ENCODE measurements at regions not wholly inside any gene's neighbourhood (a gene's known extent, or its start where the extent isn't known, plus 50 kb on each side); places are given as distances from the start of the nearest gene placed in this dataset.

GRCh38 chr7:340979-341694 is 51.2 kb downstream of the FOXL3 start:
- no peak overlapping the region for H3K9ac ChIP-seq (ENCODE audit: low read length)
- no peaks in the 10 kb centered on the region for H3K36me3 ChIP-seq (ENCODE audit: control insufficient read depth, insufficient read depth, low read length)
- no peaks in the 10 kb centered on the region for H3K9me3 ChIP-seq (ENCODE audit: control insufficient read depth, insufficient read depth, low read depth, low read length)
- H3K27me3 ChIP-seq (ENCODE audit: control insufficient read depth, insufficient read depth, low read length), result no peaks in the 10 kb centered on the region
- no peak overlapping the region for H3K4me3 ChIP-seq (ENCODE audit: low read depth, low read length)
- no peak overlapping the region for H3K27ac ChIP-seq (ENCODE audit: low read depth, low read length)
- peaks cover 3% of the 10 kb centered on the region; the same call in 1 of the 2 replicates for H3K4me1 ChIP-seq (ENCODE audit: control insufficient read depth, insufficient read depth, low read length)

DNA sequence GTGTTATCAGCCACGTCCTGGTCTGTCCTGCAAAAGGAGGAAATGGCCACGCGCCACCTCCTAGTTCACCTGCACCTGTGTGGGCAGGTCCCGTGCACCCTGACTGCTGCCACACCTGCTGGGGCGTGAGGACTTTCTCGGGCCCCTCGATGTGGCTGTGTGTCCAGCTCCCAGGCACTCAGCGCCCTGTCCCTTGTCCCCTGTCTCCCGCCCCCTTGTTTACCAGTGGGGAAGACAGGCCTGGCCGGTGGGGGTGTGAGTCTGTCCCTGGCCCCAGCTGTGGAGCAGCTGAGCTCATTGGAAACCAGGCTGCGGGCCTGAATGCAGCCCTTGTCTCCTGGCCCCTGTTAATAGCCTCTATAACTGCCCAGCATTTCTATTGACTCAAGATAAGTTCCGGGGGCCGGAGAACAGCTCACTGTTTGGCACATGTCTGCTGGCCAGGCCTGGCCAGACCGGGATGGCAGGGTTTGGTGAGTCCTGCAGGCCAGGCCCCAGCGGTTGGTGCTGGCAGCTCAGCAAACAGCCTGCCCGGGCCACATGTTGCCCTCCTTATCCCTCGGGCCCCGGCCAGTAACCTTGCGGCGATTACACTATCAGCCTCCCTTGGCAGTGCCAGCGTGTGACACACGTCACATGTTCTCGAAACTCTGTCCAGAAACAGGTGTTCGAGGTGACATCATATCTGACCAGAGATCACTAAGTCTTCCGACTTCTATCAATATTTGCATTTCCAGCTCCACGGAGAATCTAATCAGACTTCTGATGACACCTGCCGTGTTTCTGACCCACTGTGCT is 52.1 kb downstream of the FOXL3 start:
- H3K9ac ChIP-seq (ENCODE audit: low read length), result no peak overlapping the region
- H3K4me1 ChIP-seq (ENCODE audit: control insufficient read depth, insufficient read depth, low read length), result peaks cover 3% of the 10 kb centered on the region; the same call in 1 of the 2 replicates

DNA sequence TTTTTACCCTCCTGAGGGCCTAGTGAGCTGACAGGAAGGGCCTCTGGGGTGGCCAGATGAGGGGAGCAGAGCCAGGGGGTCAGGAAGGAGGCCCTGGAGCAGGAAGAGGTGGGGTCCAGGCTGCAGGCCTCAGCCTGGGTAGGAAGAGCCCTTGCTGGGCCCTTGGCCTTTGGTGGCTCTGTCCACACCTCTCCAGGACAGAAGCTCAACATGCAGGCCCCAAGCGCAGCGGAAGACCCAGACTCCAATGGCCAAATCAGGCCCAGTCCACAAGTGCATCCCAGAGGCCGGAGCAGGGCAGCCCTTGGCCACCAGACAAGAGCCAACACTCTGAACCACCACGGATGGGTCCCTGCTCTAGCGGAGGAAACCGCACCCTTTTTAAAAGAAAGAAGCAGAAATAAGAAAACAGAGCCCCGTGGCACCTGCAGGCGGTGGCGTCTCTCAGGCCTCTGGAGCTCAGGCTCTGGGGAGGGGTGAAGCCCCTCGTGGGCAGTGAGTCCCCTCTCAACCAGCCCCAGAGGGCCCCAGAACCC is 52.8 kb downstream of the FOXL3 start:
- Histone ChIP-seq H3K36me3 (ENCODE audit: control insufficient read depth, insufficient read depth, low read length) (no peaks in the 10 kb centered on the region), H3K27me3 (ENCODE audit: control insufficient read depth, insufficient read depth, low read length) (no peaks in the 10 kb centered on the region), H3K27ac (ENCODE audit: low read depth, low read length) (no peak overlapping the region), H3K9ac (ENCODE audit: low read length) (no peak overlapping the region), H3K4me1 (ENCODE audit: control insufficient read depth, insufficient read depth, low read length) (peaks cover 3% of the 10 kb centered on the region; the same call in 1 of the 2 replicates), H3K9me3 (ENCODE audit: control insufficient read depth, insufficient read depth, low read depth, low read length) (no peaks in the 10 kb centered on the region), H3K4me3 (ENCODE audit: low read depth, low read length) (no peak overlapping the region)

More for the DNA sequence above, 52.1 kb downstream of the FOXL3 start:
- Histone ChIP-seq H3K4me3 (ENCODE audit: low read depth, low read length) (no peak overlapping the region), H3K27ac (ENCODE audit: low read depth, low read length) (no peak overlapping the region), H3K9me3 (ENCODE audit: control insufficient read depth, insufficient read depth, low read depth, low read length) (no peaks in the 10 kb centered on the region), H3K27me3 (ENCODE audit: control insufficient read depth, insufficient read depth, low read length) (no peaks in the 10 kb centered on the region), H3K36me3 (ENCODE audit: control insufficient read depth, insufficient read depth, low read length) (no peaks in the 10 kb centered on the region)

- Histone ChIP-seq H3K27me3 (ENCODE audit: control insufficient read depth, insufficient read depth, low read length) (no peaks in the 10 kb centered on the region), H3K27ac (ENCODE audit: low read depth, low read length) (no peak overlapping the region), H3K4me3 (ENCODE audit: low read depth, low read length) (no peak overlapping the region), H3K36me3 (ENCODE audit: control insufficient read depth, insufficient read depth, low read length) (no peaks in the 10 kb centered on the region), H3K9me3 (ENCODE audit: control insufficient read depth, insufficient read depth, low read depth, low read length) (no peaks in the 10 kb centered on the region), H3K4me1 (ENCODE audit: control insufficient read depth, insufficient read depth, low read length) (peaks cover 3% of the 10 kb centered on the region; the same call in 1 of the 2 replicates), H3K9ac (ENCODE audit: low read length) (no peak overlapping the region)
These were observed 53.4 kb downstream of the FOXL3 start for GRCh38 chr7:343227-343822.

GRCh38 chr7:343864-344607 is 54.1 kb downstream of the FOXL3 start:
- Histone ChIP-seq H3K4me1 (ENCODE audit: control insufficient read depth, insufficient read depth, low read length) (peaks cover 3% of the 10 kb centered on the region; the same call in 1 of the 2 replicates), H3K9ac (ENCODE audit: low read length) (no peak overlapping the region), H3K9me3 (ENCODE audit: control insufficient read depth, insufficient read depth, low read depth, low read length) (no peaks in the 10 kb centered on the region), H3K27me3 (ENCODE audit: control insufficient read depth, insufficient read depth, low read length) (no peaks in the 10 kb centered on the region), H3K36me3 (ENCODE audit: control insufficient read depth, insufficient read depth, low read length) (no peaks in the 10 kb centered on the region), H3K4me3 (ENCODE audit: low read depth, low read length) (no peak overlapping the region), H3K27ac (ENCODE audit: low read depth, low read length) (no peak overlapping the region)

- no peaks in the 10 kb centered on the region for H3K36me3 ChIP-seq (ENCODE audit: control insufficient read depth, insufficient read depth, low read length)
- no peaks in the 10 kb centered on the region for H3K9me3 ChIP-seq (ENCODE audit: control insufficient read depth, insufficient read depth, low read depth, low read length)
- no peaks in the 10 kb centered on the region for H3K27me3 ChIP-seq (ENCODE audit: control insufficient read depth, insufficient read depth, low read length)
- peaks cover 3% of the 10 kb centered on the region; the same call in 1 of the 2 replicates for H3K4me1 ChIP-seq (ENCODE audit: control insufficient read depth, insufficient read depth, low read length)
- no peak overlapping the region for H3K9ac ChIP-seq (ENCODE audit: low read length)
- no peak overlapping the region for H3K4me3 ChIP-seq (ENCODE audit: low read depth, low read length)
- H3K27ac ChIP-seq (ENCODE audit: low read depth, low read length), result no peak overlapping the region
These were observed 54.6 kb downstream of the FOXL3 start for GRCh38 chr7:344608-344994.

DNA sequence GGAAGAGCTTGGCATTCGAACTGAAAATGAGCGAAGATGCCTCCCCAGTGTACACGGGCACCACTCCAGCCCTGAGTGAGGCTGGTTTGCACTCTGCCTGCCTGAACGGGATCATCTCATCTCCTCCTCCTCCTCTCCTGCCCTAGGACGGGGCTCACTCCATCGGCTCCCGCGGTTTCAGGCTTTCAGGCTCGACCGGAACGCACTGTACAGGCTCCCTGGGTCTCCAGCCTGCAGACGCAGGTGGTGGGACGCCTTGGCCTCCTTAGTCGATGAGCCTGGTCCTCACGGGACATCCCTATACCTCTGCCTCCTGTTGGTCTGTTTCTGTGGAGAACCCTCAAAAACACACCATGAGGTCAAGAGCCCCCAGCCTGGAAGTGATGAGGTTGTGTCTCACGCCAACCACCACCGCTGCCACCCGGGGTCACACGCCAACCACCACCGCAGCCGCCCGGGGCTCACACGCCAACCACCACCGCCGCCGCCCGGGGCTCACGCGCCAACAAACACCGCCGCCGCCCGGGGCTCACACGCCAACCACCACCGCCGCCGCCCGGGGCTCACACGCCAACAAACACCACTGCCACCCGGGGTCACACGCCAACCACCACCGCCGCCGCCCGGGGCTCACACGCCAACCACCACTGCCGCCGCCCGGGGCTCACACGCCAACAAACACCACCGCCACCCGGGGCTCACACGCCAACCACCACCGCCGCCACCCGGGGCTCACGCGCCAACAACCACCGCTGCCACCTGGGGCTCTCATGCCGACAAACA is 56.3 kb downstream of the FOXL3 start:
- no peaks in the 10 kb centered on the region for H3K36me3 ChIP-seq (ENCODE audit: control insufficient read depth, insufficient read depth, low read length)
- no peak overlapping the region for H3K4me3 ChIP-seq (ENCODE audit: low read depth, low read length)
- H3K9ac ChIP-seq (ENCODE audit: low read length), result no peak overlapping the region
- no peak overlapping the region for H3K27ac ChIP-seq (ENCODE audit: low read depth, low read length)
- H3K27me3 ChIP-seq (ENCODE audit: control insufficient read depth, insufficient read depth, low read length), result no peaks in the 10 kb centered on the region
- H3K4me1 ChIP-seq (ENCODE audit: control insufficient read depth, insufficient read depth, low read length), result peaks cover 3% of the 10 kb centered on the region; the same call in 1 of the 2 replicates
- no peaks in the 10 kb centered on the region for H3K9me3 ChIP-seq (ENCODE audit: control insufficient read depth, insufficient read depth, low read depth, low read length)

DNA sequence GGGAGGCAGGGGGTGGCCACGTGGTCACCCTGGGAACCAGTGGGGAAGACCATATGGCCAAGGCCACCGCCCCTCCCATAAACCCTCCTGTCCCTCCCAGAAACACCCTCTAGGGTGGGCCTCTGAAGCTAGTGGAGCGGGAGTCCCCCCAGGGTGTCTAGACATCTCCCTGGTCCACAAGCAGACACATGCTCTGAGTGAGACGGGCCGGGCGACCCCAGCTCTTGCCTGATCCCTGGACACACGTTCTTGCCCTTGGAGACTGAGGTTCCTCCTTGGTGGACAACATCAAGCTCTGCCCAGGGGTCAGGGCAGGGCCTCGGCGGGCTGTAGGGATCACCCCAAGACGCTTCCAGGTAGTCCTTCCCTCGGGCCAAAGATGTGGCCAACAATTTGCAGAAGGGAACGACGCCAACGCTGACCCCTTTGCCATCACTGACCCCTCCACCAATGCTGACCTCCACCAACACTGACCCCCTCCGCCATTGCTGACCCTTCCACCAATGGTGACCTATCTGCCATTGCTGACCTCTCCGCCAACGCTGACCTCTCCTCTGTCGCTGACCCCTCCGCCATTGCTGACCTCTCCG is 57.1 kb downstream of the FOXL3 start:
- Histone ChIP-seq H3K4me1 (ENCODE audit: control insufficient read depth, insufficient read depth, low read length) (peaks cover 3% of the 10 kb centered on the region; the same call in 1 of the 2 replicates), H3K27ac (ENCODE audit: low read depth, low read length) (no peak overlapping the region), H3K36me3 (ENCODE audit: control insufficient read depth, insufficient read depth, low read length) (no peaks in the 10 kb centered on the region), H3K27me3 (ENCODE audit: control insufficient read depth, insufficient read depth, low read length) (no peaks in the 10 kb centered on the region), H3K4me3 (ENCODE audit: low read depth, low read length) (no peak overlapping the region), H3K9ac (ENCODE audit: low read length) (no peak overlapping the region), H3K9me3 (ENCODE audit: control insufficient read depth, insufficient read depth, low read depth, low read length) (no peaks in the 10 kb centered on the region)

DNA sequence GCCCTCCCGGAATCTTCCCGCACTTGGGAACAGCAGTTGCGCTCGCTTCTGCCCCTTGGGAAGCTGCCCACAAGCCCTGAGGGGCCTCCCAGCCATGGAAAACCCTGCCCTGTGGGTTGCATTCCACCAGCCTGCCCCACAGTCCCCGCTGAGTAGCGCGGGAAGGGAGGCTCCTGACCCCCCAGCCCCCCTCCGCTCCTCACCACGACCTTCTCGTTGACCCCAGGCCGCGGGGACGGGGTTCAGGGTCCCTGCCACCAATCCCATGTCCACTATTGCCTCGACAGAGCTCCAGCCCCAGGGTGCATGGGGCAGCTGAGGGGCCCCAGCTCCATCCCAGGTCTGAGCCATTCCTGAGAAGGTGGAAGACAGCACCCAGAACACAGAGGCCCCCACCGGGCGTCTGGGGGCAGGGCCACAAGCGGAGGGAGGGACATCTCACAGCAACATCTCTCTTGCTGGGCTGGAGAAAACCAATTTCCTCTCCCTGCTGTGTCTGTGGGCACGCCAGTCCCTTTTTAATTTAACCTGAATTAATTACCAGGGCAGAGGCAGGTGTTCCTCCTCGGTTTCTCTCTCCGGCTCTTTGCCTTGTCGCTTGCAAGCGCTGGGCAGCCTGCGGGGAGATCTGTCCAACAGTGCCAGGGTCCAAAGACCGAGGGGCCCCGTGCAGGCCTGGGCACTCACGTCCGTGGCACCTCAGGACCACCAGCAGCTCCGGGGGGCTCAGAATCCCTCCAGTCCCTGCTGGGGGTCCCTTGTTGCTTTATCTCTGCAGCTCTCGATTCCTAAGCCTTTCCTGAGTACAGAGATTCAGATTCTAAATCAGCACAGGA is 57.9 kb downstream of the FOXL3 start:
- Histone ChIP-seq H3K4me3 (ENCODE audit: low read depth, low read length) (no peak overlapping the region), H3K4me1 (ENCODE audit: control insufficient read depth, insufficient read depth, low read length) (peaks cover 3% of the 10 kb centered on the region; the same call in 1 of the 2 replicates), H3K9me3 (ENCODE audit: control insufficient read depth, insufficient read depth, low read depth, low read length) (no peaks in the 10 kb centered on the region), H3K27me3 (ENCODE audit: control insufficient read depth, insufficient read depth, low read length) (no peaks in the 10 kb centered on the region), H3K36me3 (ENCODE audit: control insufficient read depth, insufficient read depth, low read length) (no peaks in the 10 kb centered on the region), H3K9ac (ENCODE audit: low read length) (no peak overlapping the region), H3K27ac (ENCODE audit: low read depth, low read length) (no peak overlapping the region)
